ENCODE measurements at regions not wholly inside any gene's neighbourhood (a gene's known extent, or its start where the extent isn't known, plus 50 kb on each side); places are given as distances from the start of the nearest gene placed in this dataset.

- peaks cover 0 to 20% (median 13%) of the 10 kb centered on the region in 3 donors for H3K4me1 Mint-ChIP-seq
- peaks cover 14% of the 10 kb centered on the region for H3K4me1 ChIP-seq (ENCODE audit: insufficient read depth, low read length)
- no peak overlapping the region for H3K27ac ChIP-seq (ENCODE audit: low read depth, low read length)
- no peak overlapping the region for H3K4me3 ChIP-seq (ENCODE audit: low read length)
- ChIA-PET POLR2A (interaction anchor here (0.6 kb wide), 2 partner anchors 29 to 63 kb away, joined by 3 read pairs; no protein-coding TSS in a partner anchor), CTCF (interaction anchor here (0.9 to 7.7 kb wide), 12 partner anchors 9 to 277 kb away, joined by 3 to 69 read pairs (median 3); no protein-coding TSS in a partner anchor)
- peaks cover 58 to 77% of the 10 kb centered on the region in 2 donors for H3K27me3 Mint-ChIP-seq
- peak overlapping the region; percentile 45 to 96 (median 85) for H3K4me3 Mint-ChIP-seq
- H3K36me3 Mint-ChIP-seq: no peaks in the 10 kb centered on the region
- no peaks in the 10 kb centered on the region for H3K9me3 ChIP-seq (ENCODE audit: low read length)
- no peaks in the 10 kb centered on the region for H3K9me3 Mint-ChIP-seq
- no peak for DNase-seq
- H3K36me3 ChIP-seq (ENCODE audit: insufficient read depth, low read length): no peaks in the 10 kb centered on the region
- H3K27me3 ChIP-seq (ENCODE audit: insufficient read depth, low read length, poor library complexity, severe bottlenecking): peaks cover 49% of the 10 kb centered on the region
- H3K27ac Mint-ChIP-seq: peak overlapping the region in 1 of 8 donors; percentile 22
These were observed 61.6 kb upstream of the BTRC start for GRCh38 chr10:101292194-101293006.

GRCh38 chr10:101293007-101293723 is 60.8 kb upstream of the BTRC start:
- DNase-seq: no peak
- Histone ChIP-seq H3K4me1 (ENCODE audit: insufficient read depth, low read length) (peaks cover 14% of the 10 kb centered on the region), H3K4me3 (ENCODE audit: low read length) (no peak overlapping the region), H3K36me3 (ENCODE audit: insufficient read depth, low read length) (no peaks in the 10 kb centered on the region), H3K27me3 (ENCODE audit: insufficient read depth, low read length, poor library complexity, severe bottlenecking) (peaks cover 43% of the 10 kb centered on the region), H3K27ac (ENCODE audit: low read depth, low read length) (no peak overlapping the region), H3K9me3 (ENCODE audit: low read length) (no peaks in the 10 kb centered on the region)
- Mint-ChIP-seq H3K4me3 (peak overlapping the region in 5 of 7 donors; percentile 13 to 75 (median 74)), H3K27me3 (peaks cover 57 to 79% of the 10 kb centered on the region in 2 donors), H3K4me1 (peaks cover 4 to 20% (median 16%) of the 10 kb centered on the region in 3 donors), H3K36me3 (no peaks in the 10 kb centered on the region), H3K9me3 (no peaks in the 10 kb centered on the region), H3K27ac (peak overlapping the region in 1 of 8 donors; percentile 22)
- POLR2A ChIA-PET: interaction anchor here (0.6 kb wide), 2 partner anchors 30 to 64 kb away, joined by 3 read pairs; no protein-coding TSS in a partner anchor
- CTCF ChIA-PET: interaction anchor here (0.8 to 7.7 kb wide), 7 partner anchors 9 to 79 kb away, joined by 3 to 69 read pairs (median 3); no protein-coding TSS in a partner anchor

GRCh38 chr10:101294109-101294508 is 59.9 kb upstream of the BTRC start:
- POLR2A ChIA-PET: no interaction called here
- H3K4me3 Mint-ChIP-seq: no peak overlapping the region
- Histone ChIP-seq H3K27me3 (ENCODE audit: insufficient read depth, low read length, poor library complexity, severe bottlenecking) (peaks cover 35% of the 10 kb centered on the region), H3K9me3 (ENCODE audit: low read length) (no peaks in the 10 kb centered on the region), H3K4me3 (ENCODE audit: low read length) (no peak overlapping the region), H3K4me1 (ENCODE audit: insufficient read depth, low read length) (peaks cover 14% of the 10 kb centered on the region), H3K36me3 (ENCODE audit: insufficient read depth, low read length) (no peaks in the 10 kb centered on the region), H3K27ac (ENCODE audit: low read depth, low read length) (no peak overlapping the region)
- peaks cover 60 to 75% of the 10 kb centered on the region in 2 donors for H3K27me3 Mint-ChIP-seq
- H3K27ac Mint-ChIP-seq: no peak overlapping the region
- CTCF ChIA-PET: no interaction called here
- H3K9me3 Mint-ChIP-seq: no peaks in the 10 kb centered on the region
- peaks cover 4 to 20% (median 16%) of the 10 kb centered on the region in 3 donors for H3K4me1 Mint-ChIP-seq
- no peak for DNase-seq
- no peaks in the 10 kb centered on the region for H3K36me3 Mint-ChIP-seq

- DNase-seq: no peak
- Histone ChIP-seq H3K27ac (ENCODE audit: low read depth, low read length) (no peak overlapping the region), H3K36me3 (ENCODE audit: insufficient read depth, low read length) (no peaks in the 10 kb centered on the region), H3K4me1 (ENCODE audit: insufficient read depth, low read length) (peaks cover 14% of the 10 kb centered on the region), H3K9me3 (ENCODE audit: low read length) (no peaks in the 10 kb centered on the region), H3K4me3 (ENCODE audit: low read length) (no peak overlapping the region), H3K27me3 (ENCODE audit: insufficient read depth, low read length, poor library complexity, severe bottlenecking) (peaks cover 28% of the 10 kb centered on the region)
- Mint-ChIP-seq H3K4me1 (peaks cover 4 to 19% (median 16%) of the 10 kb centered on the region in 3 donors), H3K27me3 (peaks cover 58 to 68% of the 10 kb centered on the region in 2 donors), H3K4me3 (no peak overlapping the region), H3K36me3 (no peaks in the 10 kb centered on the region), H3K27ac (no peak overlapping the region), H3K9me3 (no peaks in the 10 kb centered on the region)
- POLR2A ChIA-PET: no interaction called here
- CTCF ChIA-PET: interaction anchor here (1.0 to 1.7 kb wide), 2 partner anchors 19 to 80 kb away, joined by 3 read pairs; no protein-coding TSS in a partner anchor
These were observed 58.7 kb upstream of the BTRC start for GRCh38 chr10:101295261-101295660.

GRCh38 chr10:101297901-101298486 is 56.0 kb upstream of the BTRC start:
- ChIA-PET POLR2A (no interaction called here), CTCF (interaction anchor here (0.8 to 2.0 kb wide), 6 partner anchors 9 to 78 kb away, joined by 3 to 7 read pairs (median 4); no protein-coding TSS in a partner anchor)
- Histone ChIP-seq H3K27ac (ENCODE audit: low read depth, low read length) (no peak overlapping the region), H3K9me3 (ENCODE audit: low read length) (no peaks in the 10 kb centered on the region), H3K4me1 (ENCODE audit: insufficient read depth, low read length) (no peaks in the 10 kb centered on the region), H3K4me3 (ENCODE audit: low read length) (no peak overlapping the region), H3K27me3 (ENCODE audit: insufficient read depth, low read length, poor library complexity, severe bottlenecking) (peaks cover 5% of the 10 kb centered on the region), H3K36me3 (ENCODE audit: insufficient read depth, low read length) (no peaks in the 10 kb centered on the region)
- Mint-ChIP-seq H3K9me3 (no peaks in the 10 kb centered on the region), H3K4me3 (peak overlapping the region in 1 of 7 donors; percentile 25), H3K4me1 (peaks cover 0 to 4% (median 3%) of the 10 kb centered on the region in 3 donors), H3K27ac (peak overlapping the region in 1 of 8 donors; percentile 30), H3K27me3 (peaks cover 42 to 60% of the 10 kb centered on the region in 2 donors), H3K36me3 (no peaks in the 10 kb centered on the region)
- DNase-seq: peak; percentile 48 to 76 (median 57)

GRCh38 chr10:101299211-101299610 is 54.8 kb upstream of the BTRC start:
- H3K36me3 ChIP-seq (ENCODE audit: insufficient read depth, low read length): no peaks in the 10 kb centered on the region
- H3K27me3 Mint-ChIP-seq: peaks cover 33 to 59% of the 10 kb centered on the region in 2 donors
- no peak overlapping the region for H3K27ac ChIP-seq (ENCODE audit: low read depth, low read length)
- no peaks in the 10 kb centered on the region for H3K27me3 ChIP-seq (ENCODE audit: insufficient read depth, low read length, poor library complexity, severe bottlenecking)
- no peak for DNase-seq
- H3K4me3 ChIP-seq (ENCODE audit: low read length): no peak overlapping the region
- H3K4me1 ChIP-seq (ENCODE audit: insufficient read depth, low read length): no peaks in the 10 kb centered on the region
- no peaks in the 10 kb centered on the region for H3K9me3 ChIP-seq (ENCODE audit: low read length)
- peaks cover 0 to 4% (median 3%) of the 10 kb centered on the region in 3 donors for H3K4me1 Mint-ChIP-seq
- H3K27ac Mint-ChIP-seq: peak overlapping the region in 1 of 8 donors; percentile 93
- CTCF ChIA-PET: interaction anchor here (0.7 to 1.8 kb wide), 2 partner anchors 11 to 79 kb away, joined by 3 to 7 read pairs; no protein-coding TSS in a partner anchor
- POLR2A ChIA-PET: no interaction called here
- no peak overlapping the region for H3K4me3 Mint-ChIP-seq
- no peaks in the 10 kb centered on the region for H3K9me3 Mint-ChIP-seq
- H3K36me3 Mint-ChIP-seq: no peaks in the 10 kb centered on the region

GRCh38 chr10:101301111-101301731 is 52.7 kb upstream of the BTRC start:
- Mint-ChIP-seq H3K27ac (no peak overlapping the region), H3K36me3 (peaks cover 0 to 5% (median 0%) of the 10 kb centered on the region in 3 donors), H3K4me1 (peaks cover 0 to 4% (median 3%) of the 10 kb centered on the region in 3 donors), H3K4me3 (no peak overlapping the region), H3K9me3 (no peaks in the 10 kb centered on the region), H3K27me3 (peaks cover 34 to 61% of the 10 kb centered on the region in 2 donors)
- no peaks in the 10 kb centered on the region for H3K9me3 ChIP-seq (ENCODE audit: low read length)
- H3K4me1 ChIP-seq (ENCODE audit: insufficient read depth, low read length): no peaks in the 10 kb centered on the region
- CTCF ChIA-PET: interaction anchor here (1.2 to 3.3 kb wide), 4 partner anchors 8 to 166 kb away, joined by 3 to 11 read pairs (median 3); no protein-coding TSS in a partner anchor
- H3K27me3 ChIP-seq (ENCODE audit: insufficient read depth, low read length, poor library complexity, severe bottlenecking): no peaks in the 10 kb centered on the region
- H3K36me3 ChIP-seq (ENCODE audit: insufficient read depth, low read length): no peaks in the 10 kb centered on the region
- H3K27ac ChIP-seq (ENCODE audit: low read depth, low read length): no peak overlapping the region
- H3K4me3 ChIP-seq (ENCODE audit: low read length): no peak overlapping the region
- POLR2A ChIA-PET: no interaction called here
- DNase-seq: no peak
